Ovary (tissue), 3 donors: ENCODE measurements at regions not wholly inside any gene's neighbourhood (a gene's known extent, or its start where the extent isn't known, plus 50 kb on each side); places are given as distances from the start of the nearest gene placed in this dataset.

ENCODE experiments used
- EP300 ChIP-seq: sonication (generic); formaldehyde crosslinking; IDR thresholded peaks from one replicate; pipeline ENCODE4 v1.6.1; 2017; ENCODE audit warnings: antibody characterized with exemption
- POLR2A ChIP-seq: fragments of 450-650 bp; IDR thresholded peaks from one replicate; pipeline ENCODE4 v1.6.1; 2017; ENCODE audit warnings: antibody characterized with exemption, mild to moderate bottlenecking, moderate library complexity
- TF ChIP-seq, protein P1 (sequence below), 3 donors: fragments of 450-650 bp in 2 of 3; fragments of 200-600 bp in 1 of 3; IDR thresholded peaks; one replicate each; pipeline versions ENCODE4 v1.5.1 to v1.8.0; 2016 to 2022; ENCODE audit warnings: antibody characterized with exemption in 3 of 3, mild to moderate bottlenecking in 1 of 3
- donor health status: DM: no; HTN: no; CAD: no.

DNA sequence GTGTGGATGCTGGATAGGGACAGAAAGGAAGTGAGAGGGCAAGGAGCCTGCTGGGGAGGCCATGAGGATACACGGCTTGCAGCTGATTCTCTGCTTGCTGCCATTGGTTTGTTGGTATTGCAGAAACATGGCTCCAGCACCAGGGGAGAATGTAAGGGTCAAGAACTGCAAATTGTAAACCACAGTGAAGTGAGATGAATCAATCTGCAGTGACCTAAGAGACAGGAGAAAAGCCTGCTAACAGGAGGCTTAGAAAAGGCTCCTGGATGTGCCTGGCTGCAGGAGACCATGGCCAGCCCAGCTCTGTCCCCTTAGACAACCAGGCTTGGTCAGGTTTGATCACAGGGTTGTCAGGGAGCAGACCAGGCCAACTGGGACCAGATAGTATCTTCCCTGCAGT lies 233.7 kb upstream of the CADM1 start:
- TF ChIP-seq POLR2A (no peak), EP300 (no peak)
- TF ChIP-seq, protein P1, sequence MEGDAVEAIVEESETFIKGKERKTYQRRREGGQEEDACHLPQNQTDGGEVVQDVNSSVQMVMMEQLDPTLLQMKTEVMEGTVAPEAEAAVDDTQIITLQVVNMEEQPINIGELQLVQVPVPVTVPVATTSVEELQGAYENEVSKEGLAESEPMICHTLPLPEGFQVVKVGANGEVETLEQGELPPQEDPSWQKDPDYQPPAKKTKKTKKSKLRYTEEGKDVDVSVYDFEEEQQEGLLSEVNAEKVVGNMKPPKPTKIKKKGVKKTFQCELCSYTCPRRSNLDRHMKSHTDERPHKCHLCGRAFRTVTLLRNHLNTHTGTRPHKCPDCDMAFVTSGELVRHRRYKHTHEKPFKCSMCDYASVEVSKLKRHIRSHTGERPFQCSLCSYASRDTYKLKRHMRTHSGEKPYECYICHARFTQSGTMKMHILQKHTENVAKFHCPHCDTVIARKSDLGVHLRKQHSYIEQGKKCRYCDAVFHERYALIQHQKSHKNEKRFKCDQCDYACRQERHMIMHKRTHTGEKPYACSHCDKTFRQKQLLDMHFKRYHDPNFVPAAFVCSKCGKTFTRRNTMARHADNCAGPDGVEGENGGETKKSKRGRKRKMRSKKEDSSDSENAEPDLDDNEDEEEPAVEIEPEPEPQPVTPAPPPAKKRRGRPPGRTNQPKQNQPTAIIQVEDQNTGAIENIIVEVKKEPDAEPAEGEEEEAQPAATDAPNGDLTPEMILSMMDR (IDR thresholded peaks at IDR 0.05), result no peak
